Sigmoid colon (tissue), 4 donors: ENCODE measurements at regions not wholly inside any gene's neighbourhood (a gene's known extent, or its start where the extent isn't known, plus 50 kb on each side); places are given as distances from the start of the nearest gene placed in this dataset.

Experiments used
- EP300 ChIP-seq, 4 donors: sonication (generic); formaldehyde crosslinking; IDR thresholded peaks; one replicate each; pipeline ENCODE4 v1.6.1; 2017; ENCODE audit warnings: antibody characterized with exemption in 4 of 4
- POLR2A ChIP-seq, 2 donors: fragments of 450-650 bp; IDR thresholded peaks; one replicate each; pipeline ENCODE4 v1.6.1; 2016; ENCODE audit warnings: antibody characterized with exemption in 2 of 2, mild to moderate bottlenecking in 2 of 2, moderate library complexity in 2 of 2
- POLR2AphosphoS5 ChIP-seq, 4 donors: sonication (generic); formaldehyde crosslinking; IDR thresholded peaks; one replicate each; pipeline ENCODE4 v1.6.1; 2017; ENCODE audit warnings: antibody characterized with exemption in 4 of 4
- TF ChIP-seq, protein P1 (sequence below), 4 experiments: fragments of 450-650 bp in 3 of 4; fragments of 200-600 bp in 1 of 4; IDR thresholded peaks; one replicate each; pipeline ENCODE4 v1.5.1; 2016 to 2019; ENCODE audit warnings: antibody characterized with exemption in 4 of 4, mild to moderate bottlenecking in 3 of 4, moderate library complexity in 2 of 4

- TF ChIP-seq POLR2A (IDR thresholded peaks at IDR 0.05), result no peak
- TF ChIP-seq, protein P1, sequence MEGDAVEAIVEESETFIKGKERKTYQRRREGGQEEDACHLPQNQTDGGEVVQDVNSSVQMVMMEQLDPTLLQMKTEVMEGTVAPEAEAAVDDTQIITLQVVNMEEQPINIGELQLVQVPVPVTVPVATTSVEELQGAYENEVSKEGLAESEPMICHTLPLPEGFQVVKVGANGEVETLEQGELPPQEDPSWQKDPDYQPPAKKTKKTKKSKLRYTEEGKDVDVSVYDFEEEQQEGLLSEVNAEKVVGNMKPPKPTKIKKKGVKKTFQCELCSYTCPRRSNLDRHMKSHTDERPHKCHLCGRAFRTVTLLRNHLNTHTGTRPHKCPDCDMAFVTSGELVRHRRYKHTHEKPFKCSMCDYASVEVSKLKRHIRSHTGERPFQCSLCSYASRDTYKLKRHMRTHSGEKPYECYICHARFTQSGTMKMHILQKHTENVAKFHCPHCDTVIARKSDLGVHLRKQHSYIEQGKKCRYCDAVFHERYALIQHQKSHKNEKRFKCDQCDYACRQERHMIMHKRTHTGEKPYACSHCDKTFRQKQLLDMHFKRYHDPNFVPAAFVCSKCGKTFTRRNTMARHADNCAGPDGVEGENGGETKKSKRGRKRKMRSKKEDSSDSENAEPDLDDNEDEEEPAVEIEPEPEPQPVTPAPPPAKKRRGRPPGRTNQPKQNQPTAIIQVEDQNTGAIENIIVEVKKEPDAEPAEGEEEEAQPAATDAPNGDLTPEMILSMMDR (IDR thresholded peaks at IDR 0.05), result no peak
- TF ChIP-seq POLR2AphosphoS5 (IDR thresholded peaks at IDR 0.05), result no peak
- no peak for TF ChIP-seq EP300 (IDR thresholded peaks at IDR 0.05)
Measured at GRCh38 chr20:60950561-60950960, 301.5 kb upstream of the CDH4 start.
